ENCODE measurements at regions not wholly inside any gene's neighbourhood (a gene's known extent, or its start where the extent isn't known, plus 50 kb on each side); places are given as distances from the start of the nearest gene placed in this dataset.

GRCh38 chr3:174659511-174659910 lies 199.6 kb upstream of the NAALADL2 start:
- H3K4me1 Mint-ChIP-seq (ENCODE audit: low read depth, unreplicated experiment), result no peaks in the 10 kb centered on the region
- no peak overlapping the region for H3K4me3 Mint-ChIP-seq (ENCODE audit: low read depth, unreplicated experiment)
- DNase-seq, result no peak
- intact Hi-C loops (cut with micrococcal nuclease; ENCODE audit: unreplicated experiment), result no loop called here
- H3K9me3 Mint-ChIP-seq (ENCODE audit: low read depth, unreplicated experiment), result no peaks in the 10 kb centered on the region
- no peak overlapping the region for H3K27ac Mint-ChIP-seq (ENCODE audit: unreplicated experiment)
- TF ChIP-seq CTCF (IDR thresholded peaks at IDR 0.05; ENCODE audit: unreplicated experiment), result no peak
- no TSS peak for BruUV-seq (replicated peaks)
- CTCF ChIA-PET, result interaction anchor here (0.5 kb wide), 1 partner anchor 194 kb away, joined by 4 read pairs; no protein-coding TSS in a partner anchor
- H3K36me3 Mint-ChIP-seq (ENCODE audit: insufficient read depth, unreplicated experiment), result no peaks in the 10 kb centered on the region
- no peaks in the 10 kb centered on the region for H3K27me3 Mint-ChIP-seq (ENCODE audit: unreplicated experiment)

GRCh38 chr3:174662653-174663052 lies 196.5 kb upstream of the NAALADL2 start:
- Mint-ChIP-seq H3K27ac (ENCODE audit: unreplicated experiment) (no peak overlapping the region), H3K4me3 (ENCODE audit: low read depth, unreplicated experiment) (no peak overlapping the region), H3K36me3 (ENCODE audit: insufficient read depth, unreplicated experiment) (no peaks in the 10 kb centered on the region), H3K9me3 (ENCODE audit: low read depth, unreplicated experiment) (no peaks in the 10 kb centered on the region), H3K4me1 (ENCODE audit: low read depth, unreplicated experiment) (no peaks in the 10 kb centered on the region), H3K27me3 (ENCODE audit: unreplicated experiment) (no peaks in the 10 kb centered on the region)
- no peak for DNase-seq
- TF ChIP-seq CTCF (IDR thresholded peaks at IDR 0.05; ENCODE audit: unreplicated experiment), result no peak
- intact Hi-C loops (cut with micrococcal nuclease; ENCODE audit: unreplicated experiment), result loop anchor here (5.0 kb wide), 1 partner anchor 795 kb away; no protein-coding TSS in a partner anchor
- no TSS peak for BruUV-seq (replicated peaks)
- CTCF ChIA-PET, result no interaction called here

- Mint-ChIP-seq H3K9me3 (ENCODE audit: low read depth, unreplicated experiment) (no peaks in the 10 kb centered on the region), H3K36me3 (ENCODE audit: insufficient read depth, unreplicated experiment) (no peaks in the 10 kb centered on the region), H3K27me3 (ENCODE audit: unreplicated experiment) (no peaks in the 10 kb centered on the region), H3K4me3 (ENCODE audit: low read depth, unreplicated experiment) (no peak overlapping the region), H3K4me1 (ENCODE audit: low read depth, unreplicated experiment) (no peaks in the 10 kb centered on the region), H3K27ac (ENCODE audit: unreplicated experiment) (peak overlapping the region; percentile 6)
- intact Hi-C loops (cut with micrococcal nuclease; ENCODE audit: unreplicated experiment), result no loop called here
- no TSS peak for BruUV-seq (replicated peaks)
- TF ChIP-seq CTCF (IDR thresholded peaks at IDR 0.05; ENCODE audit: unreplicated experiment), result no peak
- CTCF ChIA-PET, result interaction anchor here (0.6 kb wide), 2 partner anchors 88 to 573 kb away, joined by 4 read pairs; no protein-coding TSS in a partner anchor
- DNase-seq, result no peak
These were observed 191.7 kb upstream of the NAALADL2 start for GRCh38 chr3:174667386-174667785.

- TF ChIP-seq CTCF (IDR thresholded peaks at IDR 0.05; ENCODE audit: unreplicated experiment), result no peak
- Mint-ChIP-seq H3K4me1 (ENCODE audit: low read depth, unreplicated experiment) (peaks cover 20% of the 10 kb centered on the region), H3K36me3 (ENCODE audit: insufficient read depth, unreplicated experiment) (no peaks in the 10 kb centered on the region), H3K27me3 (ENCODE audit: unreplicated experiment) (no peaks in the 10 kb centered on the region), H3K9me3 (ENCODE audit: low read depth, unreplicated experiment) (no peaks in the 10 kb centered on the region), H3K4me3 (ENCODE audit: low read depth, unreplicated experiment) (no peak overlapping the region), H3K27ac (ENCODE audit: unreplicated experiment) (no peak overlapping the region)
- no TSS peak for BruUV-seq (replicated peaks)
- DNase-seq, result no peak
- CTCF ChIA-PET, result interaction anchor here (0.5 kb wide), 1 partner anchor 33 kb away, joined by 3 read pairs; no protein-coding TSS in a partner anchor
- intact Hi-C loops (cut with micrococcal nuclease; ENCODE audit: unreplicated experiment), result no loop called here
These were observed 183.7 kb upstream of the NAALADL2 start for GRCh38 chr3:174675406-174675805.

All from Calu3 (cell line).